HepG2 (cell line): ENCODE measurements at regions not wholly inside any gene's neighbourhood (a gene's known extent, or its start where the extent isn't known, plus 50 kb on each side); places are given as distances from the start of the nearest gene placed in this dataset.

Experiments
- ATAC-seq: fragments of 200-7000 bp; cut with Tn5 transposase; 3 replicates; pipeline ENCODE4 v1.9.1; 2020; ENCODE audit warnings: mild to moderate bottlenecking, moderate library complexity
- BruUV-seq: library from RNA; stranded (reverse); fragments of 400-500 nt; replicated peaks from 2 replicates; lab custom pipeline; 2021; lab: Mats Ljungman, UMichigan
- CTCF ChIA-PET: fragments of 300-600 bp; formaldehyde crosslinking; extraction: SDS; loops from one replicate; lab custom pipeline; 2021; ENCODE audit warnings: low total read pairs, inconsistent platforms, low intra/inter-chr PET ratio; lab: Yijun Ruan, JAX
- POLR2A ChIA-PET: fragments of 350-600 bp; sonication (Branson Sonifier 250); formaldehyde crosslinking; loops from one replicate; lab custom pipeline; 2020; ENCODE audit warnings: antibody characterized with exemption, inconsistent platforms; lab: Yijun Ruan, JAX
- DNase-seq: peaks from one replicate; pipeline ENCODE4 v3.0.0-alpha.2; 2015; ENCODE audit warnings: low spot score
- FAIRE-seq: peaks from 3 replicates; lab custom pipeline; 2011; peaks lifted over from hg19 to GRCh38; lab: Jason Lieb, UNC
- H2AFZ ChIP-seq: one replicate; pipeline ENCODE4 v1.6.1; 2011; ENCODE audit warnings: low read length, inconsistent platforms
- H3K27ac ChIP-seq: fragments of 300-600 bp; 3 replicates; pipeline ENCODE4 v1.8.0; 2011; ENCODE audit warnings: mixed run types, mild to moderate bottlenecking, mixed read lengths, low read length, inconsistent platforms; ENCODE audit not compliant: insufficient read depth; ENCODE audit errors: extremely low read length
- H3K27me3 ChIP-seq, 2 experiments: fragments of 200-600 bp in 1 of 2; 2 replicates in 1 of 2; 3 replicates in 1 of 2; pipeline versions ENCODE4 v1.6.0 to v1.8.0; 2011; ENCODE audit warnings: low read length in 2 of 2, mild to moderate bottlenecking in 2 of 2, moderate library complexity in 2 of 2, inconsistent platforms in 1 of 2; ENCODE audit not compliant: insufficient read depth in 2 of 2, control insufficient read depth in 1 of 2
- H3K36me3 ChIP-seq, 2 experiments: fragments of 200-600 bp in 1 of 2; replicated peaks in 1 of 2; 2 replicates in 1 of 2; 3 replicates in 1 of 2; pipeline versions ENCODE4 v1.5.1 to v1.8.0; 2011; ENCODE audit warnings: low read length in 2 of 2, inconsistent platforms in 1 of 2; ENCODE audit not compliant: insufficient read depth in 2 of 2, control insufficient read depth in 1 of 2
- H3K4me1 ChIP-seq: 2 replicates; pipeline ENCODE4 v1.5.1; 2012; ENCODE audit warnings: low read length, inconsistent platforms; ENCODE audit not compliant: insufficient read depth
- H3K4me2 ChIP-seq: 2 replicates; pipeline ENCODE4 v1.6.0; 2011; ENCODE audit warnings: low read depth, low read length, inconsistent platforms
- H3K4me3 ChIP-seq, 3 experiments: fragments of 200-600 bp in 1 of 3; sonication (generic), shearing (Covaris generic) in 1 of 3; replicated peaks in 1 of 3; 2 replicates each; pipeline ENCODE4 v1.5.1; 2011 to 2016; ENCODE audit warnings: low read length in 3 of 3, inconsistent platforms in 2 of 3, low read depth in 2 of 3, mild to moderate bottlenecking in 2 of 3, control low read depth in 1 of 3, mixed read lengths in 1 of 3; ENCODE audit not compliant: insufficient read depth in 1 of 3
- H3K79me2 ChIP-seq: one replicate; pipeline ENCODE4 v1.6.1; 2011; ENCODE audit warnings: low read length, inconsistent platforms; ENCODE audit not compliant: insufficient read depth
- H3K9ac ChIP-seq: 2 replicates; pipeline ENCODE4 v1.6.0; 2011; ENCODE audit warnings: mild to moderate bottlenecking, low read depth, low read length, inconsistent platforms; ENCODE audit not compliant: insufficient read depth
- H3K9me3 ChIP-seq: 2 replicates; pipeline ENCODE4 v1.5.1; 2012; ENCODE audit warnings: mild to moderate bottlenecking, low read length
- H4K20me1 ChIP-seq: 2 replicates; pipeline ENCODE4 v1.6.0; 2011; ENCODE audit warnings: inconsistent platforms, mild to moderate bottlenecking, low read length, moderate library complexity; ENCODE audit not compliant: insufficient read depth
- ATRX ChIP-seq: sonication (generic); formaldehyde crosslinking; IDR thresholded peaks from 2 replicates; pipeline ENCODE4 v1.4.0; 2020; ENCODE audit warnings: missing genetic modification reagents, borderline replicate concordance
- HDAC6 ChIP-seq: fragments of 200-600 bp; sonication (generic); IDR thresholded peaks from 2 replicates; pipeline ENCODE4 v1.7.0; 2017; ENCODE audit warnings: mild to moderate bottlenecking, antibody characterized with exemption, low read length, low read depth
- HNF4G ChIP-seq, 2 experiments: sonication (generic) in 1 of 2; formaldehyde crosslinking in 1 of 2; IDR thresholded peaks; 2 replicates each; pipeline versions ENCODE4 v1.4.0 to v1.6.1; 2011 to 2020; ENCODE audit warnings: borderline replicate concordance in 2 of 2, low read depth in 2 of 2, mild to moderate bottlenecking in 2 of 2, low read length in 1 of 2, missing genetic modification reagents in 1 of 2, moderate library complexity in 1 of 2
- PATZ1 ChIP-seq: sonication (generic); formaldehyde crosslinking; IDR thresholded peaks from 2 replicates; pipeline ENCODE4 v1.4.0; 2020; ENCODE audit warnings: missing genetic modification reagents
- SMAD9 ChIP-seq: sonication (generic); formaldehyde crosslinking; IDR thresholded peaks from 2 replicates; pipeline ENCODE4 v1.5.1; 2020; ENCODE audit warnings: mild to moderate bottlenecking, missing genetic modification reagents
- TEAD3 ChIP-seq: optimal IDR thresholded peaks from 2 replicates; pipeline ENCODE3; 2016; ENCODE audit warnings: borderline replicate concordance
- THYN1 ChIP-seq: sonication (generic); formaldehyde crosslinking; IDR thresholded peaks from 2 replicates; pipeline ENCODE4 v1.8.1; 2023; ENCODE audit warnings: low read depth, mild to moderate bottlenecking, moderate library complexity, missing genetic modification reagents, borderline replicate concordance
- ZHX2 ChIP-seq, 2 experiments: sonication (generic) in 1 of 2; formaldehyde crosslinking in 1 of 2; IDR thresholded peaks; 2 replicates each; pipeline versions ENCODE4 v1.6.1 to v1.9.0; 2014 to 2022; ENCODE audit warnings: antibody characterized with exemption in 1 of 2, borderline replicate concordance in 1 of 2, inconsistent platforms in 1 of 2, low read depth in 1 of 2, missing genetic modification reagents in 1 of 2
- ZNF382 ChIP-seq: sonication (generic); formaldehyde crosslinking; IDR thresholded peaks from 2 replicates; pipeline ENCODE4 v1.5.0; 2020; ENCODE audit warnings: missing genetic modification reagents, mild to moderate bottlenecking, borderline replicate concordance
- ZNF574 ChIP-seq: sonication (generic); formaldehyde crosslinking; IDR thresholded peaks from 2 replicates; pipeline ENCODE4 v1.4.0; 2020; ENCODE audit warnings: missing genetic modification reagents
- in situ Hi-C: cut with HindIII; loops from 2 replicates; pipeline ENCODE4 v1.10.0; 2017; ENCODE audit warnings: low pct_unique_long_range_greater_than_20kb; ENCODE audit not compliant: extremely low pct_ligation_motif_present
- intact Hi-C: fragments of 100-400 bp; cut with micrococcal nuclease; formaldehyde crosslinking; loops from one replicate; pipeline ENCODE4 v1.10.0; 2022; ENCODE audit not compliant: unreplicated experiment

GRCh38 chr5:15991586-15991985 is 188.0 kb downstream of the MARCHF11 start:
- Histone ChIP-seq H3K27ac (no peak overlapping the region), H3K79me2 (no peaks in the 10 kb centered on the region), H3K4me3 (no peak overlapping the region), H3K4me2 (no peak overlapping the region), H2AFZ (no peak overlapping the region), H3K9ac (no peak overlapping the region)
- POLR2A ChIA-PET, result no interaction called here
- FAIRE-seq (no peak), DNase-seq (no peak)
- in situ Hi-C loops, result no loop called here
- intact Hi-C loops, result loop anchor here (10.0 kb wide), 1 partner anchor 607 kb away; no protein-coding TSS in a partner anchor
- BruUV-seq, result no TSS peak
- TF ChIP-seq THYN1 (CRISPR knock-in tag) (no peak), ZNF574 (CRISPR knock-in tag) (no peak), ZHX2 (IDR thresholded peaks at IDR 0.05; ENCODE audit: low read depth) (no peak), ZHX2 (CRISPR knock-in tag; IDR thresholded peaks at IDR 0.05; ENCODE audit: borderline replicate concordance) (no peak), SMAD9 (CRISPR knock-in tag) (no peak), PATZ1 (CRISPR knock-in tag) (no peak), TEAD3 (no peak), ATRX (CRISPR knock-in tag) (no peak), ZNF382 (CRISPR knock-in tag) (no peak), HNF4G (IDR thresholded peaks at IDR 0.05; ENCODE audit: borderline replicate concordance, low read depth, low read length) (no peak), HNF4G (CRISPR knock-in tag; IDR thresholded peaks at IDR 0.05; ENCODE audit: borderline replicate concordance, low read depth) (no peak), HDAC6 (no peak)
- TF ChIP-seq, all 625 proteins: peak for 0
- ATAC-seq, result no peak
- no peaks in the 10 kb centered on the region for H3K27me3 ChIP-seq
- no peaks in the 10 kb centered on the region for H3K36me3 ChIP-seq
- H3K4me1 ChIP-seq, result no peaks in the 10 kb centered on the region
- CTCF ChIA-PET, result no interaction called here
- no peaks in the 10 kb centered on the region for H4K20me1 ChIP-seq
- H3K9me3 ChIP-seq, result peaks cover 42% of the 10 kb centered on the region
